ENCODE measurements at regions not wholly inside any gene's neighbourhood (a gene's known extent, or its start where the extent isn't known, plus 50 kb on each side); places are given as distances from the start of the nearest gene placed in this dataset.

- TF ChIP-seq EP300 (IDR thresholded peaks at IDR 0.05) (no peak), POLR2AphosphoS5 (IDR thresholded peaks at IDR 0.05) (no peak)
Measured at GRCh38 chr7:92968502-92968901, 132.1 kb upstream of the CDK6 start.

All from stomach (tissue), 4 donors.